ENCODE measurements at regions not wholly inside any gene's neighbourhood (a gene's known extent, or its start where the extent isn't known, plus 50 kb on each side); places are given as distances from the start of the nearest gene placed in this dataset.
"Not testable (repeated sequence)": the region's sequence is repeated elsewhere in the genome, so short reads cannot be mapped to it uniquely, and the experiment has no call there.

DNA sequence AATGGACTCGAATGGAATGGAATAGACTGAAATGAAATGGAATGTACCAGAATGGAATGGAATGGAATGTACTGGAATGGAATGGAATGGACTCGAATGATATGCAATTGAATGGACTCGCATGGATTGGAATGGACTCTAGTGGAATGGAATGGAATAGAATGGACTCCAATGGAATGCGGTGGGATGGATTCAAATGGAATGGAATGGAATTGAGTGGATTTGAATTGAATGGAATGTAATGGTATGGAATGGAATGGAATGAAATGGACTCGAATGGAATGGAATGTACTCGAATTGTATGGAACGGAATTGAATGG is 99.6 kb upstream of the FBXO28 start:
- no peak for TF ChIP-seq JUND (IDR thresholded peaks at IDR 0.05; ENCODE audit: low read depth)
- no peak for DNase-seq (ENCODE audit: low read depth in 1 of 2, low spot score in 1 of 2)
- in situ Hi-C loops (cut with HindIII; ENCODE audit: low pct_unique_long_range_greater_than_20kb, low sequenced_read_pairs): no loop called here

GRCh38 chr1:224013626-224014329 is 100.1 kb upstream of the FBXO28 start:
- DNase-seq (ENCODE audit: low read depth in 1 of 2, low spot score in 1 of 2); in situ Hi-C loops (cut with HindIII; ENCODE audit: low pct_unique_long_range_greater_than_20kb, low sequenced_read_pairs): not testable (repeated sequence)

- DNase-seq (ENCODE audit: low read depth in 1 of 2, low spot score in 1 of 2); in situ Hi-C loops (cut with HindIII; ENCODE audit: low pct_unique_long_range_greater_than_20kb, low sequenced_read_pairs): not testable (repeated sequence)
Observed at GRCh38 chr1:224012807-224013434, 101.0 kb upstream of the FBXO28 start.

DNA sequence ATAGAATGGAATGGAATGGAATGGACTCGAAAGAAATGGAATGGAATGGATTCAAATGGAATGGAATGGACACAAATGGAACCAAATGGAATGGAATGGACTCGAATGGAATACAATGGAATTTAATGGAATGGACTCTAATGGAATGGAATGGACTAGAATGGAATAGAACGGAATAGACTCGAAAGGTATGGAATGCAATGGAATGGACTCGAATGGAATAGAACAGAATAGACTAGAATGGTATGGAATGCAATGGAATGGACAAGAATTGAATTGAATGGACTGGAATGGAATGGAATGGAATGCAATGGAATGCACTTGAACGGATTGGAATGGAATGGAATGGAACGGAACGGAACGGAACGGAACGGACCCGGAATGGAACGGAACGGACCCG is 101.7 kb upstream of the FBXO28 start:
- DNase-seq (ENCODE audit: low read depth in 1 of 2, low spot score in 1 of 2); in situ Hi-C loops (cut with HindIII; ENCODE audit: low pct_unique_long_range_greater_than_20kb, low sequenced_read_pairs): not testable (repeated sequence)

DNA sequence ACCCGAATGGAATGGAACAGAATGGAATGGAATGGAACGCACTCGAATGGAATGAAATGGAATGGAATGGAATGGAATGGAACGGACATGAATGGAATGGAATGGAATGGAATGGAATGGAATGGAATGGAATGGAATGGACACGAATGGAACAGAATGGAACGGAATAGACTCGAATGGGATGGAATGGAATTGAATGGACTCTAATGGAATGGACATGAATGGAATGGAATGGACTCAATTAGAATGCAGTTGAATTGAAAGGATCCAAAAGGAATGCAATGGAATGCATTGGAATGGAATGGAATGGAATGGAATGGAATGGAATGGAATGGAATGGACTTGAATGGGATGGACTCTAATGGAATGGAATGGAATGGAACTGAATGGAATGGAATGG is 102.2 kb upstream of the FBXO28 start:
- DNase-seq (ENCODE audit: low read depth in 1 of 2, low spot score in 1 of 2); in situ Hi-C loops (cut with HindIII; ENCODE audit: low pct_unique_long_range_greater_than_20kb, low sequenced_read_pairs): not testable (repeated sequence)

- DNase-seq (ENCODE audit: low read depth in 1 of 2, low spot score in 1 of 2); in situ Hi-C loops (cut with HindIII; ENCODE audit: low pct_unique_long_range_greater_than_20kb, low sequenced_read_pairs): not testable (repeated sequence)
Observed at GRCh38 chr1:224011153-224011552, 102.8 kb upstream of the FBXO28 start.

DNA sequence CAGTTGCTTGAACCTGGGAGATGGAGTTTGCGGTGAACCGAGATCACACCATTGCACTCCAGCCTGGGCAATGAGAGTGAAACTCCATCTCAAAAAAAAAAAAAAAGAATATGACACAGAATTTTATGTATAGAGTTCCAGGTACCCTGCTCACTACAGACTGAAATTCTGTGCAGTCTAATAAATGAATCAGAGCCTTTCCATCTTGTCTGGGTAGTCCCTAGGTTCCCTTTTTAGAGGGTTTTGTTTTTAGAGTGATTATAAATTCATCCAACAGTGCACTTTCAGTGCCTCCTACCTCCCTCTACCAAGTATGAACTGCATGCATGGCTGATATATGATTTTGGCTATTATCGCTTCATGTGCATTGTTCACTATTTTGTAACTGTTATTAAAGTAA is 107.9 kb upstream of the FBXO28 start:
- in situ Hi-C loops (cut with HindIII; ENCODE audit: low pct_unique_long_range_greater_than_20kb, low sequenced_read_pairs); DNase-seq (ENCODE audit: low read depth in 1 of 2, low spot score in 1 of 2): not testable (repeated sequence)

GRCh38 chr1:224004552-224005315 is 109.2 kb upstream of the FBXO28 start:
- in situ Hi-C loops (cut with HindIII; ENCODE audit: low pct_unique_long_range_greater_than_20kb, low sequenced_read_pairs): not testable (repeated sequence)
- DNase-seq (ENCODE audit: low read depth in 1 of 2, low spot score in 1 of 2): peak; percentile 1 to 63

DNA sequence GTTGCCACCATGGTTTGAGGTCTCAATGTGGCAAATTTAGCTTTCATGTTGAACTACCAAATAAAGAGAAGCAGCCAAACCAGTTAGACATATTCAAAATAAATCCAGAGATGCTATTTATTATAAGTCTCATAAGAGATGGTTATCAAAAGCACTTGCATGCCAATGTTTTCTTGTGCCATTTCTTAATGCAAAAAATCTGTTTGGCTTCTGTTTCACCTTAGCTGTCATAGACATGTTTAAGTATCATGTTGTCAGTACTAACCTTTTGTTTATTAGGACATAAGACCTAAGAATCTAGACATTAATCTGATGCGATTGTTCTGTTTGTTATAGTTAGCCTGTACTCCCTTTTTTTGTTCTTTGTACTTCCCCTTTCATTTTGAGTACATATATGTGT is 110.0 kb upstream of the FBXO28 start:
- DNase-seq (ENCODE audit: low read depth in 1 of 2, low spot score in 1 of 2); in situ Hi-C loops (cut with HindIII; ENCODE audit: low pct_unique_long_range_greater_than_20kb, low sequenced_read_pairs): not testable (repeated sequence)

GRCh38 chr1:224001757-224002156 is 112.2 kb upstream of the FBXO28 start:
- DNase-seq (ENCODE audit: low read depth in 1 of 2, low spot score in 1 of 2); in situ Hi-C loops (cut with HindIII; ENCODE audit: low pct_unique_long_range_greater_than_20kb, low sequenced_read_pairs): not testable (repeated sequence)

GRCh38 chr1:223999761-224000160 is 114.2 kb upstream of the FBXO28 start:
- in situ Hi-C loops (cut with HindIII; ENCODE audit: low pct_unique_long_range_greater_than_20kb, low sequenced_read_pairs); DNase-seq (ENCODE audit: low read depth in 1 of 2, low spot score in 1 of 2): not testable (repeated sequence)

DNA sequence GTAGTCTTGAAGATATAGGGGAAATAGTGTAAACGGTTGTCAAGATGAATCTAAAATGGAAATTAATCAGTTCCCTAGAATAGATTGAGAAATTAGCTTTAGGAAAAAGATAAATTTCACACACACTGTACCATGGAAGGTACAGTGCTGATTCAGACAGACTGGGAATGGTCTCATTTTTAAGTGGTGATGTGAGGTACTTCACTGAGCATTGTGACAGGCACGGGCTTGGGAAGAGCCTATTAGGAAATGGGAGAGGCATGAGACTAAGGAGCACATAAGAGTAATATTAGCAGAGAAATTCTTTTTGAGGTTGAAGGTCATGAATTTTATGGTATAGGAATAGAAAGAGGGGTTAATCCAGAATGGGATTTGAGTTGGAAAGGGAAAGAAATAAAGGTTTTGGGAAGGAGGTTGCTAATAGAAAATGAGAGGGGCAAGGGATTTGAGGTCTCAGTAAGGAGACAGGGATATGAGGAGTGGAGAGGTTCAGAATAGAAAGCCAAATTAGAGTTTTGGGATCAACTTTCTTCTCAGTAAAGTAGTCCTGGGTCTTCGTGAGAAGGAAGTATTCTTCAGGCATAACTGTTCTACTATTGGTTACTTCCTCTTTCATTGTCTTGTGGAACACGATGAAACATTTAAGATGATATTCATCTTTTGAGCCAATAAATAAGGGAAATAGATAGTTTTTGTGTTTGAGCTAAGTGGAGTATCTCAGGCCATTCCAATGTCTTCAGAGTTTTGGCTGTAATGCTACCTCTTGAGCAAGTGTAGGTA is 115.0 kb upstream of the FBXO28 start:
- DNase-seq (ENCODE audit: low read depth in 1 of 2, low spot score in 1 of 2); in situ Hi-C loops (cut with HindIII; ENCODE audit: low pct_unique_long_range_greater_than_20kb, low sequenced_read_pairs): not testable (repeated sequence)

GRCh38 chr1:223996376-223996775 is 117.5 kb upstream of the FBXO28 start:
- in situ Hi-C loops (cut with HindIII; ENCODE audit: low pct_unique_long_range_greater_than_20kb, low sequenced_read_pairs); DNase-seq (ENCODE audit: low read depth in 1 of 2, low spot score in 1 of 2): not testable (repeated sequence)

GRCh38 chr1:223992456-223993246 is 121.3 kb upstream of the FBXO28 start:
- in situ Hi-C loops (cut with HindIII; ENCODE audit: low pct_unique_long_range_greater_than_20kb, low sequenced_read_pairs): not testable (repeated sequence)
- peak; percentile 86 to 100 for DNase-seq (ENCODE audit: low read depth in 1 of 2, low spot score in 1 of 2)

DNA sequence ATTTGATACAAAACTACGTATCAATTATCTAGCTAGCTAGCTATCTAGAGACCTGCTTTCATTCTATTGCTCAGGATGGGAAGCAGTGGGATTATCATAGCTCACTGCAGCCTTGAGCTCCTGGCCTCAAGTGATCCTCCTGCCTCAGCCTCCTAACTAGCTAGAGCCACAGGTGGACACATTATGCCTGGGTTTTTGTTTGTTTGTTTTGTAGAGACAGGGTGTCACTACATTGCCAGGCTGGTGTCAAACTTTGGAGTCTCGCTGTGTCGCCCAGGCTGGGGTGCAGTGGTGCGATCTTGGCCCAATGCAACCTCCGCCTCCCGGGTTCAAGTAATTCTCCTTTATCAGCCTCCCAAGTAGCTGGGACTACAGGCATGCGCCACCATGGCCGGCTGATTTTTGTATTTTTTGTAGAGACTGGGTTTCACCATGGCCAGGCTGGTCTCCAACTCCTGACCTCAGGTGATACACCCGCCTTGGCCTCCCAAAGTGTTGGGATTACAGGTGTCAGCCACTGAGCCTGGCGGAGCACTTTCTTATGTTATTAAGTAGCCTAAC is 122.5 kb upstream of the FBXO28 start:
- in situ Hi-C loops (cut with HindIII; ENCODE audit: low pct_unique_long_range_greater_than_20kb, low sequenced_read_pairs); DNase-seq (ENCODE audit: low read depth in 1 of 2, low spot score in 1 of 2): not testable (repeated sequence)

DNA sequence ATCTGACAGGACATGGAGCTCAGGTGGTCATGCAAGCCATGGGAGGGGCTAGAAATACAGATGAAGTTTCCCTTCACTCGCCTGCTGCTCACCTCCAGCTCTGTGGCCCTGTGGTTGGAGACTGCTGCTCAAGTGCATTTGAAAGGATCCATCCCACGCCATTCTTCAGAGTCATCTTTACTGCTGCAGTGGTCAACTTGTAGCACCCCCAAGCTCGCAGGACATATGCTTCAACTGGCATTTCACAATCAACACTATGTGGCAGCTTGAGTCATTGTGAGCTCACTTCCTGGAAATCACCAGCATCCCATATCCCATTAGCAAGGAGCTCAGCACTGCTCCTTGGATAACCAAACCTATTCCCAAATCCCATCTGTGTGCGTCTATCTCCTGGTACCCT is 116.2 kb upstream of the TP53BP2 start:
- in situ Hi-C loops (cut with HindIII; ENCODE audit: low pct_unique_long_range_greater_than_20kb, low sequenced_read_pairs); DNase-seq (ENCODE audit: low read depth in 1 of 2, low spot score in 1 of 2): not testable (repeated sequence)

DNA sequence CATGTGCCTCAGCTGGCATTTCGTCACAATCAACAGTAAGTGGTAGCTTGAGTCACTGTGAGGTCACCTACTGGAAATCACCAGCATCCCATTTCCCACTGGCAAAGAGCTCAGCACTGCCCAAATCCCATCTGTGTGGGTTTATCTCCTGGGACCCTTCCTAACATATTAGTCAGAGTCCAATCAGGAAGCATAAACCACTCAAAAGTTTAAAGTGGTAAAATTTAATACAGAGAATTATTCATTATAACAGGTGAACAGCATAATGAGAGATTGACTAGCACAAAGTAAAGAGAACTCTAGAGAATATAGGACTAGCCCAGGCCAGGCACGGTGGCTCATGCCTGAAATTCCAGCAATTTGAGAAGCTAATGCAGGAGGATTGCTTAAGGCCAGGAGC is 107.1 kb upstream of the TP53BP2 start:
- DNase-seq (ENCODE audit: low read depth in 1 of 2, low spot score in 1 of 2); in situ Hi-C loops (cut with HindIII; ENCODE audit: low pct_unique_long_range_greater_than_20kb, low sequenced_read_pairs): not testable (repeated sequence)
